Stimulated activated naive CD8-positive, alpha-beta T cell treated with anti-CD3 and anti-CD28 coated beads, Interleukin-15, amount 100 ng/mL, for 72 hours (primary cell): ENCODE measurements at regions not wholly inside any gene's neighbourhood (a gene's known extent, or its start where the extent isn't known, plus 50 kb on each side); places are given as distances from the start of the nearest gene placed in this dataset.

ENCODE experiments used
- ATAC-seq: fragments of 150-1000 bp; cut with Tn5 transposase; 2 replicates; pipeline ENCODE4 v1.10.0; 2021; ENCODE audit warnings: mild to moderate bottlenecking, moderate library complexity
- DNase-seq, 2 donors: peaks; one replicate each; pipeline ENCODE4 v3.0.0; 2021 to 2022
- H3K27ac Mint-ChIP-seq, 2 donors: one replicate each; pipeline ENCODE4 v1.8.0; 2022; ENCODE audit warnings: mild to moderate bottlenecking in 2 of 2, mixed read lengths in 2 of 2, moderate library complexity in 2 of 2
- H3K27me3 Mint-ChIP-seq: one replicate; pipeline ENCODE4 v1.8.0; 2022; ENCODE audit warnings: mixed read lengths
- H3K4me1 Mint-ChIP-seq: one replicate; pipeline ENCODE4 v1.8.0; 2022; ENCODE audit warnings: mild to moderate bottlenecking, mixed read lengths
- H3K4me3 Mint-ChIP-seq, 2 donors: one replicate each; pipeline ENCODE4 v1.8.0; 2022; ENCODE audit warnings: mild to moderate bottlenecking in 2 of 2, mixed read lengths in 2 of 2, moderate library complexity in 1 of 2
- H3K9me3 Mint-ChIP-seq, 2 donors: one replicate each; pipeline ENCODE4 v1.8.0; 2022; ENCODE audit warnings: mixed read lengths in 2 of 2

GRCh38 chr12:90257927-90258624, 549.4 kb upstream of the ATP2B1 start:
- peaks cover 10% of the 10 kb centered on the region for H3K4me1 Mint-ChIP-seq

GRCh38 chr12:90254796-90255195, 546.2 kb upstream of the ATP2B1 start:
- Mint-ChIP-seq H3K27me3 (peaks cover 6% of the 10 kb centered on the region), H3K4me1 (peaks cover 10% of the 10 kb centered on the region), H3K9me3 (no peaks in the 10 kb centered on the region), H3K27ac (no peak overlapping the region), H3K4me3 (no peak overlapping the region)
- no peak for DNase-seq
- ATAC-seq = no peak

More at GRCh38 chr12:90257927-90258624, 549.4 kb upstream of the ATP2B1 start:
- no peaks in the 10 kb centered on the region for H3K9me3 Mint-ChIP-seq
- DNase-seq (no peak), ATAC-seq (no peak)
- H3K27me3 Mint-ChIP-seq = peaks cover 3% of the 10 kb centered on the region
- no peak overlapping the region for H3K4me3 Mint-ChIP-seq
- H3K27ac Mint-ChIP-seq = no peak overlapping the region

- Mint-ChIP-seq H3K9me3 (no peaks in the 10 kb centered on the region), H3K27me3 (peaks cover 8% of the 10 kb centered on the region), H3K27ac (peak overlapping the region in 1 of 2 donors; percentile 74), H3K4me1 (peaks cover 10% of the 10 kb centered on the region), H3K4me3 (no peak overlapping the region)
- DNase-seq (peak; percentile 25 to 59), ATAC-seq (peak; percentile 97)
These were observed 545.1 kb upstream of the ATP2B1 start for GRCh38 chr12:90253674-90254181.

- no peaks in the 10 kb centered on the region for H3K9me3 Mint-ChIP-seq
- DNase-seq = no peak
- H3K27me3 Mint-ChIP-seq = peaks cover 14% of the 10 kb centered on the region
- no peak for ATAC-seq
- H3K4me3 Mint-ChIP-seq = no peak overlapping the region
- no peak overlapping the region for H3K27ac Mint-ChIP-seq
- peaks cover 10% of the 10 kb centered on the region for H3K4me1 Mint-ChIP-seq
These were observed 544.5 kb upstream of the ATP2B1 start for GRCh38 chr12:90253136-90253535.

- peaks cover 10% of the 10 kb centered on the region for H3K4me1 Mint-ChIP-seq
- peaks cover 14% of the 10 kb centered on the region for H3K27me3 Mint-ChIP-seq
- ATAC-seq (no peak), DNase-seq (no peak)
- no peaks in the 10 kb centered on the region for H3K9me3 Mint-ChIP-seq
- no peak overlapping the region for H3K27ac Mint-ChIP-seq
- H3K4me3 Mint-ChIP-seq = no peak overlapping the region
These were observed 542.1 kb upstream of the ATP2B1 start for GRCh38 chr12:90250766-90251165.

- Mint-ChIP-seq H3K27ac (no peak overlapping the region), H3K27me3 (peaks cover 14% of the 10 kb centered on the region)
These were observed 541.4 kb upstream of the ATP2B1 start for GRCh38 chr12:90250042-90250441.

GRCh38 chr12:90246688-90247087, 538.0 kb upstream of the ATP2B1 start:
- H3K9me3 Mint-ChIP-seq = no peaks in the 10 kb centered on the region
- no peak overlapping the region for H3K27ac Mint-ChIP-seq
- H3K27me3 Mint-ChIP-seq = peaks cover 21% of the 10 kb centered on the region
- no peak overlapping the region for H3K4me3 Mint-ChIP-seq
- DNase-seq (no peak), ATAC-seq (no peak)
- no peaks in the 10 kb centered on the region for H3K4me1 Mint-ChIP-seq

More at GRCh38 chr12:90250042-90250441, 541.4 kb upstream of the ATP2B1 start:
- Mint-ChIP-seq H3K4me1 (peaks cover 10% of the 10 kb centered on the region), H3K4me3 (no peak overlapping the region), H3K9me3 (no peaks in the 10 kb centered on the region)
- DNase-seq = no peak
- no peak for ATAC-seq

GRCh38 chr12:90245391-90245790, 536.8 kb upstream of the ATP2B1 start:
- DNase-seq = no peak
- H3K27me3 Mint-ChIP-seq = peaks cover 17% of the 10 kb centered on the region
- H3K27ac Mint-ChIP-seq = no peak overlapping the region
- no peak for ATAC-seq
- no peaks in the 10 kb centered on the region for H3K9me3 Mint-ChIP-seq
- H3K4me1 Mint-ChIP-seq = no peaks in the 10 kb centered on the region
- no peak overlapping the region for H3K4me3 Mint-ChIP-seq

- ATAC-seq (no peak), DNase-seq (no peak)
- Mint-ChIP-seq H3K9me3 (no peaks in the 10 kb centered on the region), H3K4me1 (no peaks in the 10 kb centered on the region), H3K27ac (no peak overlapping the region), H3K27me3 (peaks cover 15% of the 10 kb centered on the region), H3K4me3 (no peak overlapping the region)
These were observed 535.6 kb upstream of the ATP2B1 start for GRCh38 chr12:90244232-90244631.

GRCh38 chr12:90243211-90243610, 534.6 kb upstream of the ATP2B1 start:
- no peak for DNase-seq
- Mint-ChIP-seq H3K27me3 (peaks cover 8% of the 10 kb centered on the region), H3K9me3 (no peaks in the 10 kb centered on the region), H3K27ac (no peak overlapping the region), H3K4me1 (no peaks in the 10 kb centered on the region), H3K4me3 (no peak overlapping the region)
- ATAC-seq = no peak

- Mint-ChIP-seq H3K9me3 (peaks cover 0 to 7% of the 10 kb centered on the region in 2 donors), H3K4me3 (no peak overlapping the region), H3K27me3 (peaks cover 24% of the 10 kb centered on the region), H3K27ac (no peak overlapping the region), H3K4me1 (no peaks in the 10 kb centered on the region)
- no peak for DNase-seq
- no peak for ATAC-seq
These were observed 531.2 kb upstream of the ATP2B1 start for GRCh38 chr12:90239732-90240260.

GRCh38 chr12:90238663-90239271, 530.1 kb upstream of the ATP2B1 start:
- no peak for ATAC-seq
- DNase-seq = no peak
- Mint-ChIP-seq H3K27ac (no peak overlapping the region), H3K9me3 (peaks cover 0 to 7% of the 10 kb centered on the region in 2 donors), H3K4me1 (no peaks in the 10 kb centered on the region), H3K27me3 (peaks cover 17% of the 10 kb centered on the region), H3K4me3 (no peak overlapping the region)

GRCh38 chr12:90237841-90238240, 529.2 kb upstream of the ATP2B1 start:
- Mint-ChIP-seq H3K4me3 (no peak overlapping the region), H3K4me1 (no peaks in the 10 kb centered on the region), H3K27me3 (peaks cover 17% of the 10 kb centered on the region), H3K27ac (no peak overlapping the region), H3K9me3 (peaks cover 0 to 7% of the 10 kb centered on the region in 2 donors)
- DNase-seq = no peak
- ATAC-seq = no peak

- DNase-seq = no peak
- Mint-ChIP-seq H3K4me3 (no peak overlapping the region), H3K27ac (no peak overlapping the region), H3K4me1 (no peaks in the 10 kb centered on the region), H3K27me3 (peaks cover 17% of the 10 kb centered on the region), H3K9me3 (peaks cover 0 to 7% of the 10 kb centered on the region in 2 donors)
- ATAC-seq = no peak
These were observed 527.0 kb upstream of the ATP2B1 start for GRCh38 chr12:90235642-90236041.

- ATAC-seq (no peak), DNase-seq (no peak)
- H3K9me3 Mint-ChIP-seq = peaks cover 0 to 7% of the 10 kb centered on the region in 2 donors
- peaks cover 17% of the 10 kb centered on the region for H3K27me3 Mint-ChIP-seq
- H3K27ac Mint-ChIP-seq = no peak overlapping the region
- no peak overlapping the region for H3K4me3 Mint-ChIP-seq
- H3K4me1 Mint-ChIP-seq = no peaks in the 10 kb centered on the region
These were observed 525.8 kb upstream of the ATP2B1 start for GRCh38 chr12:90234472-90234871.
